Upper lobe of left lung (tissue), 6 donors: ENCODE measurements at regions not wholly inside any gene's neighbourhood (a gene's known extent, or its start where the extent isn't known, plus 50 kb on each side); places are given as distances from the start of the nearest gene placed in this dataset.
A peak's percentile ranks its signal among the peaks of the same experiment; 100 is the strongest.

Experiments used
- ATAC-seq, 2 donors: fragments of 200-7000 bp; cut with Tn5 transposase; one replicate each; pipeline ENCODE4 v1.9.1; 2022; ENCODE audit warnings: mild to moderate bottlenecking in 2 of 2, moderate library complexity in 2 of 2; ENCODE audit not compliant: low FRiP score in 2 of 2
- DNase-seq, 2 donors: peaks; one replicate each; pipeline ENCODE4 v3.0.0-alpha.2; 2019 to 2020
- H3K27ac ChIP-seq, 4 donors: fragments of 200-600 bp; sonication (generic); one replicate each; pipeline ENCODE4 v1.5.1; 2016 to 2019
- H3K27me3 ChIP-seq, 4 donors: fragments of 200-600 bp; sonication (generic); one replicate each; pipeline ENCODE4 v1.5.1; 2017 to 2019
- H3K36me3 ChIP-seq, 4 donors: fragments of 200-600 bp; sonication (generic); one replicate each; pipeline ENCODE4 v1.5.1; 2016 to 2019
- H3K4me1 ChIP-seq, 4 donors: fragments of 200-600 bp; sonication (generic); one replicate each; pipeline ENCODE4 v1.5.1; 2018 to 2019
- H3K4me3 ChIP-seq, 4 donors: fragments of 200-600 bp; sonication (generic); one replicate each; pipeline ENCODE4 v1.5.1; 2017 to 2019; ENCODE audit warnings: mild to moderate bottlenecking in 2 of 4, moderate library complexity in 1 of 4
- H3K9me3 ChIP-seq, 4 donors: fragments of 200-600 bp; sonication (generic); one replicate each; pipeline ENCODE4 v1.5.1; 2018 to 2019
- CTCF ChIP-seq, 6 experiments: fragments of 450-650 bp in 4 of 6; fragments of 200-600 bp in 2 of 6; sonication (generic) in 2 of 6; IDR thresholded peaks; one replicate each; pipeline ENCODE4 v1.5.1; 2016 to 2019; ENCODE audit warnings: antibody characterized with exemption in 6 of 6
- EP300 ChIP-seq, 4 donors: sonication (generic); formaldehyde crosslinking; IDR thresholded peaks; one replicate each; pipeline ENCODE4 v1.5.1; 2017; ENCODE audit warnings: antibody characterized with exemption in 4 of 4, control low read depth in 2 of 4
- POLR2A ChIP-seq, 4 donors: fragments of 450-650 bp; IDR thresholded peaks; one replicate each; pipeline ENCODE4 v1.5.1; 2016 to 2017; ENCODE audit warnings: antibody characterized with exemption in 4 of 4, mild to moderate bottlenecking in 2 of 4
- POLR2AphosphoS5 ChIP-seq, 2 donors: sonication (generic); formaldehyde crosslinking; IDR thresholded peaks; one replicate each; pipeline ENCODE4 v1.5.1; 2017; ENCODE audit warnings: antibody characterized with exemption in 2 of 2
- WGBS, 2 donors: methylation state at CpG; one replicate each; pipeline ENCODE4 v1.1.5; 2017 to 2018; 5-methylcytosine and 5-hydroxymethylcytosine counted together
- donor health status: DM: no; HTN: no; CAD: no; lungs with moderate emphysema.
- donor health status: DM: no; HTN: yes; CAD: no; lungs with severe emphysema.

- H3K27me3 ChIP-seq = no peaks in the 10 kb centered on the region
- H3K36me3 ChIP-seq = no peaks in the 10 kb centered on the region
- no peak for TF ChIP-seq CTCF (IDR thresholded peaks at IDR 0.05)
- TF ChIP-seq EP300 (IDR thresholded peaks at IDR 0.05) = no peak
- no peak overlapping the region for H3K4me3 ChIP-seq
- 0 to 79% methylated on average over 1 of the region's 1 CpG for WGBS, 2 donors
- DNase-seq (no peak), ATAC-seq (no peak)
- no peaks in the 10 kb centered on the region for H3K4me1 ChIP-seq
- H3K9me3 ChIP-seq = no peaks in the 10 kb centered on the region
- H3K27ac ChIP-seq = no peak overlapping the region
These were observed 143.1 kb upstream of the GJE1 start for GRCh38 chr6:141989706-141989959.

GRCh38 chr6:141988954-141989705, 143.6 kb upstream of the GJE1 start:
- no peak for ATAC-seq
- Histone ChIP-seq H3K4me1 (no peaks in the 10 kb centered on the region), H3K4me3 (no peak overlapping the region), H3K36me3 (no peaks in the 10 kb centered on the region), H3K27me3 (no peaks in the 10 kb centered on the region), H3K9me3 (no peaks in the 10 kb centered on the region), H3K27ac (no peak overlapping the region)
- no peak for DNase-seq
- WGBS, 2 donors = 42 to 43% methylated on average over 2 of the region's 2 CpGs
- peak; percentile 14 to 41 (median 32) for TF ChIP-seq CTCF (IDR thresholded peaks at IDR 0.05)
- no peak for TF ChIP-seq POLR2AphosphoS5 (IDR thresholded peaks at IDR 0.05)
- TF ChIP-seq POLR2A (IDR thresholded peaks at IDR 0.05) = no peak
- no peak for TF ChIP-seq EP300 (IDR thresholded peaks at IDR 0.05)

- no peak overlapping the region for H3K27ac ChIP-seq
- H3K4me1 ChIP-seq = no peaks in the 10 kb centered on the region
- H3K36me3 ChIP-seq = no peaks in the 10 kb centered on the region
- no peaks in the 10 kb centered on the region for H3K9me3 ChIP-seq
- 69 to 77% methylated on average over 2 of the region's 2 CpGs for WGBS, 2 donors
- no peaks in the 10 kb centered on the region for H3K27me3 ChIP-seq
- ATAC-seq (no peak), DNase-seq (no peak)
- TF ChIP-seq CTCF (IDR thresholded peaks at IDR 0.05) = no peak
- TF ChIP-seq POLR2AphosphoS5 (IDR thresholded peaks at IDR 0.05) = no peak
- no peak for TF ChIP-seq EP300 (IDR thresholded peaks at IDR 0.05)
- no peak for TF ChIP-seq POLR2A (IDR thresholded peaks at IDR 0.05)
- no peak overlapping the region for H3K4me3 ChIP-seq
These were observed 144.4 kb upstream of the GJE1 start for GRCh38 chr6:141988327-141988726.

- H3K4me1 ChIP-seq = no peaks in the 10 kb centered on the region
- no peak for DNase-seq
- no peak for ATAC-seq
- H3K27me3 ChIP-seq = no peaks in the 10 kb centered on the region
- no peak overlapping the region for H3K4me3 ChIP-seq
- no peaks in the 10 kb centered on the region for H3K36me3 ChIP-seq
- H3K9me3 ChIP-seq = no peaks in the 10 kb centered on the region
- TF ChIP-seq POLR2AphosphoS5 (IDR thresholded peaks at IDR 0.05) (no peak), CTCF (IDR thresholded peaks at IDR 0.05) (no peak)
- no peak overlapping the region for H3K27ac ChIP-seq
- 85 to 87% methylated on average over 4 of the region's 4 CpGs for WGBS, 2 donors
These were observed 146.3 kb upstream of the GJE1 start for GRCh38 chr6:141986457-141986856.

GRCh38 chr6:141981190-141981589, 151.5 kb upstream of the GJE1 start:
- ATAC-seq (no peak), DNase-seq (no peak)
- no peaks in the 10 kb centered on the region for H3K27me3 ChIP-seq
- H3K36me3 ChIP-seq = no peaks in the 10 kb centered on the region
- no peaks in the 10 kb centered on the region for H3K4me1 ChIP-seq
- H3K9me3 ChIP-seq = no peaks in the 10 kb centered on the region
- TF ChIP-seq CTCF (IDR thresholded peaks at IDR 0.05) (no peak), EP300 (IDR thresholded peaks at IDR 0.05) (no peak), POLR2A (IDR thresholded peaks at IDR 0.05) (no peak)
- H3K27ac ChIP-seq = no peak overlapping the region
- no peak overlapping the region for H3K4me3 ChIP-seq
